RPMI8226 (cell line): ENCODE measurements at regions not wholly inside any gene's neighbourhood (a gene's known extent, or its start where the extent isn't known, plus 50 kb on each side); places are given as distances from the start of the nearest gene placed in this dataset.
"Not testable (repeated sequence)": the region's sequence is repeated elsewhere in the genome, so short reads cannot be mapped to it uniquely, and the experiment has no call there.

ENCODE experiments used
- DNase-seq: peaks from one replicate; pipeline ENCODE4 v3.0.0-alpha.2; 2015

DNA sequence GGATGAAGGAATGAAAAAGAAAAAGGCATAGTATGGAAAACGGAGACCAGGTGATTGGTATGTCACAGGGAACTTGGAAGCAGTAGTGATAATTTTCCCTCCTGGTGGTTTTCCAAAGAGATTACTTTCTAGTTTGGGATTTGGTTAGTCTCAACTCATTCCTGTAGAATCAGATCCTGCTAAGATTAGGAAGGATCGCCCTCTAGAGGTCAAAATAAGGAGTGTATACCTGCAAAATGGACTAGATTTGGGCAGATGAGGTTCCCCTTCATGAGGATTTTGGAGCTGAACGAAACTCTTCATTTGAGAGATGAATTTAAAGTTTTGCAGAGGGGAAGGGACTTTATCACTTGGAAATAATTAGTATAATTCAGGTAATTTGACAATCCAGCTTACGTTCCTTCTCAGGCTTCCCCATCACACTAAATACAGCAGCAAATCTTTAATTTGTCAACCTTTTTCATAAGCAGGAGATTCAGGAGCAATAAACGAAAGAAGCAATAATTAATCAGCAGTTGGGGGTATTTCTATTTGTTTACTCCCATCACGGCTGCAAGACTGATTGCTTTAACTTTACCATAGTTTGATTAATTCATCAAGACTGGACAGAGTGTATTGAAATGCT lies 65.2 kb downstream of the CCDC195 start:
- peak; percentile 39 for DNase-seq

DNA sequence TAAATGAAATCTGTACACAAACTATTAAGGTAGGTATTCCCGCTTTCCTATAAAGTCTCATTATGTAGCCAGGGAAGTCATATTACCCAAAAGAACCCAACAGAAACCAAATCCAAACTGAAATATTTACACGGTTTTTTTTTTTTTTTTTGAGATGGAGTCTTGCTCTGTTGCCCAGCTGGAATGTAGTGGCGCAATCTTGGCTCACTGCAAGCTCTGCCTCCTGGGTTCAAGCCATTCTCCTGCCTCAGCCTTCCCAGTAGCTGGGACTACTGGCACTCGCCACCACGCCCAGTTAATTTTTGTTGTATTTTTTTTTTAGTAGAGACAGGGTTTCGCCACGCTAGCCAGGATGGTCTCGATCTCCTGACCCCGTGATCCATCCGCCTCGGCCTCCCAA lies 62.5 kb upstream of the CUL3 start:
- not testable (repeated sequence) for DNase-seq

- DNase-seq, result peak; percentile 30
Observed at GRCh38 chr2:224646242-224646846, 61.2 kb upstream of the CUL3 start.

DNA sequence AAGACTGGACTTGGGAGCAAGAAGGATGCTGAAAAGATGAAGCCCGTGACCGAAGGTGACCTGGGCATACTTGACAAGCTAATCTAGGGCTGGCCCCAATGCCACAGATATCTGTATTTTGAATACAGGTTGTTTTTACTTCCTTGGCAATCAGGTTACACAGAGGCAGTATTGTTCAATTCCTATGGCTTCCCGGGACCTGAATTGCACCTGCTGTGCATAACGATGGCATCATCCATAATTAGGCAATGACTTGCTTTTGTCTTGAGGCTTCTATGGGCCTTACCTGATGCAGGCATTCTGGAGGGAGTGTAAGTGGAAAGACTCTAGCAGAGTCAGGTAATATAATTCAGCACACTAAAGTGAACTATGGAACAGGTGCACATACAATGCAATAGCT lies 60.6 kb upstream of the CUL3 start:
- no peak for DNase-seq

DNA sequence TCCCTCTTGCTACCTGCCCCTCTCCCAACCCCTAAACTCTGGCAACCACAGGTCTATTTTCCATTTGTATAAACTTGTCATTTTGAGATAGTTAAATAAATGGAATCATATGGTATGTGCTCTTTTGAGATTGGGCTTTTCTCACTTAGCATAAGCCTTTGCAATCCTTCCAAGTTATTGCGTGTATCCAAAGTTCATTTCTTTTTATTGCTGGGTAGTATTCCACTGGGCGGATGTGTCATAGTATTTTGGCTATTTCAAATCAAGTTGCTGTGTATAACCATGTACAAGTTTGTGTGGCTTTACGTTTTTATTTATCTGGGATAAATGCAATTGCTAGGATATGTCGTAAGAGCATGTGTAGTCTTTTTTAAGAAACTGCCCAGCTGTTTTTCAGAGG lies 55.5 kb upstream of the CUL3 start:
- DNase-seq, result no peak

DNA sequence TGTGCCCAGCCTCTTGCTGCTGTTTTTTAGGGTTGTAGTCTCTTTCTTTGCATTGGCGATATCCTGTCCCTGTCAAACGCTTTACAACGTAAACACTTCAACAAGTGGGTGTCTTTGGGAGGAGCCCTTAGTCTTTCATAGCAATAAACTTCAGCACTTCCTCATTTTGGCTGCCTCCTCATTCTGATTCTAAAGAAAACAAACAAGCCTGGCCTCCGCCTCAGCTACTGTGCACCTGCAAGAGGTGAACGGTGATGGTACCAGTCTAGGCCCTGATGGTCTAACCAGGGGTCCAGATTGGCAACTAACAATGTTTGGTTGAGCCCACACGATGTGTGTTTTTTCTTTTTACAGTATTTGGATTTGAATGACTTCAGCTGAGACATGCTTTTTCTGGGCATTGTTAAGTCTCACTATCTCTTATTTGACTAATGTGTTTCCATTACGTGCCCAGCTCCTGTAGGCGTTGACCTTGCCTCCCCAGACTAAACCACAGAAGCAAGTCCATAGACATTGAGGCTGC lies 53.2 kb upstream of the CUL3 start:
- DNase-seq, result peak; percentile 53
